MM.1S (cell line): ENCODE measurements at regions not wholly inside any gene's neighbourhood (a gene's known extent, or its start where the extent isn't known, plus 50 kb on each side); places are given as distances from the start of the nearest gene placed in this dataset.

Source experiments
- CTCF ChIP-seq: fragments of 300-600 bp; sonication (generic); IDR thresholded peaks from 2 replicates; pipeline ENCODE4 v1.5.1; 2016; ENCODE audit warnings: antibody characterized with exemption, low read length, mixed read lengths
- EZH2 ChIP-seq: fragments of 300-600 bp; sonication (generic); optimal IDR thresholded peaks from 2 replicates; pipeline ENCODE3; 2017; ENCODE audit warnings: low read depth, mild to moderate bottlenecking, antibody characterized with exemption, low read length, mixed read lengths
- EZH2phosphoT487 ChIP-seq: fragments of 300-600 bp; sonication (generic); IDR thresholded peaks from 2 replicates; pipeline ENCODE4 v1.6.1; 2018; ENCODE audit warnings: antibody characterized with exemption, low read length

GRCh38 chr13:106797081-106797640, 229.2 kb upstream of the ARGLU1 start:
- TF ChIP-seq CTCF: no peak
- TF ChIP-seq EZH2phosphoT487: no peak
- no peak for TF ChIP-seq EZH2
